ENCODE measurements at regions not wholly inside any gene's neighbourhood (a gene's known extent, or its start where the extent isn't known, plus 50 kb on each side); places are given as distances from the start of the nearest gene placed in this dataset.

- no peak for DNase-seq
These were observed 52.0 kb upstream of the WDR17 start for GRCh38 chr4:176013476-176014247.

GRCh38 chr4:176014583-176015108 lies 51.0 kb upstream of the WDR17 start:
- no peak for DNase-seq
